Superior temporal gyrus (tissue), 1 donor: ENCODE measurements at regions not wholly inside any gene's neighbourhood (a gene's known extent, or its start where the extent isn't known, plus 50 kb on each side); places are given as distances from the start of the nearest gene placed in this dataset.

ENCODE experiments used
- DNase-seq: peaks from one replicate; pipeline ENCODE4 v3.0.0-alpha.2; 2016; ENCODE audit errors: extremely low spot score

GRCh38 chr10:62545160-62546066 lies 171.2 kb downstream of the ZNF365 start:
- DNase-seq, result no peak

- DNase-seq, result no peak
These were observed 174.5 kb downstream of the ZNF365 start for GRCh38 chr10:62548686-62549085.

- no peak for DNase-seq
These were observed 176.0 kb downstream of the ZNF365 start for GRCh38 chr10:62550173-62550572.

GRCh38 chr10:62554632-62555199 lies 180.5 kb downstream of the ZNF365 start:
- peak; percentile 70 for DNase-seq

GRCh38 chr10:62559481-62560200 lies 185.5 kb downstream of the ZNF365 start:
- no peak for DNase-seq

GRCh38 chr10:62560201-62560819 lies 186.1 kb downstream of the ZNF365 start:
- no peak for DNase-seq

- DNase-seq, result no peak
These were observed 187.0 kb downstream of the ZNF365 start for GRCh38 chr10:62561151-62561550.

GRCh38 chr10:62562101-62562500 lies 187.9 kb downstream of the ZNF365 start:
- no peak for DNase-seq

- no peak for DNase-seq
These were observed 188.6 kb downstream of the ZNF365 start for GRCh38 chr10:62562795-62563194.

- no peak for DNase-seq
These were observed 199.8 kb downstream of the ZNF365 start for GRCh38 chr10:62573929-62574328.

GRCh38 chr10:62577076-62577475 lies 202.9 kb downstream of the ZNF365 start:
- no peak for DNase-seq

GRCh38 chr10:62577666-62578291 lies 203.6 kb downstream of the ZNF365 start:
- DNase-seq, result no peak

GRCh38 chr10:62578301-62578700 lies 204.1 kb downstream of the ZNF365 start:
- DNase-seq, result no peak

- DNase-seq, result no peak
These were observed 204.7 kb downstream of the ZNF365 start for GRCh38 chr10:62578916-62579315.

GRCh38 chr10:62580396-62580795 lies 206.2 kb downstream of the ZNF365 start:
- DNase-seq, result no peak

GRCh38 chr10:62581351-62581750 lies 207.2 kb downstream of the ZNF365 start:
- DNase-seq, result no peak

GRCh38 chr10:62582101-62582705 lies 208.0 kb downstream of the ZNF365 start:
- DNase-seq, result no peak

GRCh38 chr10:62582804-62583208 lies 208.6 kb downstream of the ZNF365 start:
- no peak for DNase-seq

GRCh38 chr10:62583876-62584615 lies 209.9 kb downstream of the ZNF365 start:
- DNase-seq, result no peak

GRCh38 chr10:62584731-62585130 lies 210.6 kb downstream of the ZNF365 start:
- DNase-seq, result no peak
